ENCODE measurements at regions not wholly inside any gene's neighbourhood (a gene's known extent, or its start where the extent isn't known, plus 50 kb on each side); places are given as distances from the start of the nearest gene placed in this dataset.

- no peaks in the 10 kb centered on the region for H3K9me2 ChIP-seq (ENCODE audit: insufficient read depth)
- no peaks in the 10 kb centered on the region for H3K36me3 ChIP-seq (ENCODE audit: low read depth)
- H3F3A ChIP-seq (ENCODE audit: insufficient read depth, low read depth), result no peaks in the 10 kb centered on the region
- ChIA-PET CTCF (no interaction called here), POLR2A (ENCODE audit: unreplicated experiment) (no interaction called here)
- no peaks in the 10 kb centered on the region for H3K27me3 ChIP-seq (ENCODE audit: insufficient read depth, low read depth)
- no peak overlapping the region for H3K27ac ChIP-seq
- H3K9me3 ChIP-seq (ENCODE audit: insufficient read depth, low read depth), result no peaks in the 10 kb centered on the region
- no peak overlapping the region for H2AFZ ChIP-seq
- TF ChIP-seq CTCF (conservative IDR thresholded peaks at IDR 0.05), result no peak
- intact Hi-C loops (cut with micrococcal nuclease; ENCODE audit: unreplicated experiment), result no loop called here
- no peak overlapping the region for H3K4me3 ChIP-seq
- BruUV-seq (replicated peaks), result no TSS peak
- no peaks in the 10 kb centered on the region for H4K20me1 ChIP-seq (ENCODE audit: insufficient read depth)
- no peaks in the 10 kb centered on the region for H3K79me2 ChIP-seq (ENCODE audit: low read depth)
- H3K4me1 ChIP-seq (replicated peaks; ENCODE audit: insufficient read depth), result no peaks in the 10 kb centered on the region
- no peak overlapping the region for H3K4me2 ChIP-seq
- DNase-seq, result no peak
Measured at GRCh38 chr3:117602058-117602644, 892.6 kb downstream of the TUSC7 start.

- no peak overlapping the region for H3K4me3 ChIP-seq
- H3K4me1 ChIP-seq (replicated peaks; ENCODE audit: insufficient read depth), result no peaks in the 10 kb centered on the region
- H3K27ac ChIP-seq, result no peak overlapping the region
- intact Hi-C loops (cut with micrococcal nuclease; ENCODE audit: unreplicated experiment), result no loop called here
- H3K79me2 ChIP-seq (ENCODE audit: low read depth), result no peaks in the 10 kb centered on the region
- no peaks in the 10 kb centered on the region for H3K27me3 ChIP-seq (ENCODE audit: insufficient read depth, low read depth)
- H3K36me3 ChIP-seq (ENCODE audit: low read depth), result no peaks in the 10 kb centered on the region
- POLR2A ChIA-PET (ENCODE audit: unreplicated experiment), result no interaction called here
- H4K20me1 ChIP-seq (ENCODE audit: insufficient read depth), result no peaks in the 10 kb centered on the region
- no peaks in the 10 kb centered on the region for H3K9me3 ChIP-seq (ENCODE audit: insufficient read depth, low read depth)
- H3K9me2 ChIP-seq (ENCODE audit: insufficient read depth), result no peaks in the 10 kb centered on the region
- no peaks in the 10 kb centered on the region for H3F3A ChIP-seq (ENCODE audit: insufficient read depth, low read depth)
- DNase-seq, result no peak
- TF ChIP-seq CTCF (conservative IDR thresholded peaks at IDR 0.05) (no peak), EZH2 (IDR thresholded peaks at IDR 0.05; ENCODE audit: low read depth) (no peak)
- CTCF ChIA-PET, result no interaction called here
- no TSS peak for BruUV-seq (replicated peaks)
- no peak overlapping the region for H3K4me2 ChIP-seq
- H2AFZ ChIP-seq, result no peak overlapping the region
Measured at GRCh38 chr3:117603097-117603496, 893.5 kb downstream of the TUSC7 start.

DNA sequence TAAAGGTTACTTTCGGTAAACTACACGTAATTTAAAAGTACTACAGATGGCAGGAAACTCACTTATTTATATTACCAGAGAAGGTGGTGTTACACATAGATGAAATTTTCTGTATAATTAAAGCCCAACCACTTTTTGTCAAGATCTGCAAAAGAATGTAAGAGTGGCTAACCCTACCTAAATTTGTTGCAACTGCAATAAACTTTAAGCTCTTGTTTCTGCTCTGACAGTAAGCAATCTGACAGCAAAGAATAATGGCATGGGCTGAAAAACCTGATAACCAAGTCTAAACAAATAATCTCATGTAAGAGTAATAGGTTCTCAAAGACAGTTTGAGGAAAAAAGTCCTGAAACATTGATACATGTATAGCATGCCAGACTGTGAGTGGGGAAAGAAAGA is 897.3 kb downstream of the TUSC7 start:
- CTCF ChIA-PET, result no interaction called here
- H3K27ac ChIP-seq, result no peak overlapping the region

More for the DNA sequence above, 897.3 kb downstream of the TUSC7 start:
- POLR2A ChIA-PET (ENCODE audit: unreplicated experiment), result no interaction called here
- Histone ChIP-seq H3K4me3 (no peak overlapping the region), H3K4me2 (no peak overlapping the region), H3K27me3 (ENCODE audit: insufficient read depth, low read depth) (no peaks in the 10 kb centered on the region), H3K9me3 (ENCODE audit: insufficient read depth, low read depth) (no peaks in the 10 kb centered on the region), H3K36me3 (ENCODE audit: low read depth) (no peaks in the 10 kb centered on the region), H4K20me1 (ENCODE audit: insufficient read depth) (no peaks in the 10 kb centered on the region), H2AFZ (no peak overlapping the region), H3K9me2 (ENCODE audit: insufficient read depth) (no peaks in the 10 kb centered on the region), H3F3A (ENCODE audit: insufficient read depth, low read depth) (no peaks in the 10 kb centered on the region), H3K79me2 (ENCODE audit: low read depth) (no peaks in the 10 kb centered on the region), H3K4me1 (replicated peaks; ENCODE audit: insufficient read depth) (no peaks in the 10 kb centered on the region)
- BruUV-seq (replicated peaks), result no TSS peak
- DNase-seq, result no peak
- intact Hi-C loops (cut with micrococcal nuclease; ENCODE audit: unreplicated experiment), result no loop called here
- TF ChIP-seq CTCF (conservative IDR thresholded peaks at IDR 0.05) (no peak), EZH2 (IDR thresholded peaks at IDR 0.05; ENCODE audit: low read depth) (no peak)

All from PC-9 (cell line).